RWPE1 (cell line): ENCODE measurements at regions not wholly inside any gene's neighbourhood (a gene's known extent, or its start where the extent isn't known, plus 50 kb on each side); places are given as distances from the start of the nearest gene placed in this dataset.

Experiments
- CTCF ChIA-PET: fragments of 350-600 bp; sonication (Branson Sonifier 250); formaldehyde crosslinking; extraction: SDS; loops from one replicate; lab custom pipeline; 2021; lab: Yijun Ruan, JAX
- POLR2A ChIA-PET: fragments of 400-600 bp; formaldehyde crosslinking; extraction: SDS; loops from one replicate; lab custom pipeline; 2020; ENCODE audit warnings: antibody characterized with exemption; ENCODE audit not compliant: low non-redundant PET; lab: Yijun Ruan, JAX
- DNase-seq: peaks from one replicate; pipeline ENCODE4 v3.0.0; 2012; ENCODE audit warnings: low spot score
- H3K27ac ChIP-seq: fragments of 450-650 bp; 2 replicates; pipeline ENCODE4 v1.5.1; 2017
- CTCF ChIP-seq: fragments of 450-650 bp; conservative IDR thresholded peaks from 2 replicates; pipeline ENCODE4 v1.5.1; 2017; ENCODE audit warnings: low read depth, mild to moderate bottlenecking

GRCh38 chr5:124341066-124341858 lies 405.2 kb downstream of the ZNF608 start:
- ChIA-PET POLR2A (interaction anchor here (0.5 kb wide), 1 partner anchor 524 kb away, joined by 3 read pairs; no protein-coding TSS in a partner anchor), CTCF (interaction anchor here (0.5 to 0.6 kb wide), 2 partner anchors 448 to 555 kb away, joined by 3 read pairs; no protein-coding TSS in a partner anchor)
- TF ChIP-seq CTCF = no peak
- no peak for DNase-seq
- no peak overlapping the region for H3K27ac ChIP-seq

- CTCF ChIA-PET = no interaction called here
- no peak for DNase-seq
- no peak overlapping the region for H3K27ac ChIP-seq
- POLR2A ChIA-PET = no interaction called here
- TF ChIP-seq CTCF = no peak
Observed at GRCh38 chr5:124337996-124338395, 408.4 kb downstream of the ZNF608 start.

- no peak overlapping the region for H3K27ac ChIP-seq
- POLR2A ChIA-PET = no interaction called here
- no peak for DNase-seq
- TF ChIP-seq CTCF = no peak
- CTCF ChIA-PET = interaction anchor here (0.6 kb wide), 1 partner anchor 14 kb away, joined by 3 read pairs; no protein-coding TSS in a partner anchor
Observed at GRCh38 chr5:124333298-124333979, 413.0 kb downstream of the ZNF608 start.

GRCh38 chr5:124332273-124332672 lies 414.2 kb downstream of the ZNF608 start:
- no peak for DNase-seq
- no peak overlapping the region for H3K27ac ChIP-seq
- CTCF ChIA-PET = interaction anchor here (0.6 kb wide), 1 partner anchor 10 kb away, joined by 6 read pairs; no protein-coding TSS in a partner anchor
- TF ChIP-seq CTCF = no peak
- POLR2A ChIA-PET = no interaction called here

GRCh38 chr5:124330595-124331220 lies 415.7 kb downstream of the ZNF608 start:
- H3K27ac ChIP-seq = no peak overlapping the region
- POLR2A ChIA-PET = no interaction called here
- CTCF ChIA-PET = no interaction called here
- no peak for TF ChIP-seq CTCF
- DNase-seq = no peak

- no peak for DNase-seq
- ChIA-PET CTCF (no interaction called here), POLR2A (no interaction called here)
- no peak for TF ChIP-seq CTCF
- H3K27ac ChIP-seq = no peak overlapping the region
Observed at GRCh38 chr5:124328201-124328600, 418.2 kb downstream of the ZNF608 start.
